HEK293T (cell line): ENCODE measurements at regions not wholly inside any gene's neighbourhood (a gene's known extent, or its start where the extent isn't known, plus 50 kb on each side); places are given as distances from the start of the nearest gene placed in this dataset.

Source experiments
- CTCF ChIA-PET: fragments of 350-600 bp; formaldehyde crosslinking; extraction: SDS; loops from one replicate; lab custom pipeline; 2021; ENCODE audit warnings: antibody characterized with exemption, inconsistent platforms; lab: Yijun Ruan, JAX
- POLR2A ChIA-PET: fragments of 350-600 bp; formaldehyde crosslinking; extraction: SDS; loops from one replicate; lab custom pipeline; 2020; ENCODE audit warnings: antibody characterized with exemption, inconsistent platforms; lab: Yijun Ruan, JAX
- DNase-seq: peaks from one replicate; pipeline ENCODE4 v3.0.0; 2012; ENCODE audit warnings: mixed read lengths; ENCODE audit errors: extremely low spot score
- ARNT ChIP-seq: fragments of 450-650 bp; IDR thresholded peaks from 2 replicates; pipeline ENCODE4 v1.6.1; 2017; ENCODE audit warnings: mild to moderate bottlenecking
- BHLHE40 ChIP-seq: fragments of 450-650 bp; IDR thresholded peaks from 2 replicates; pipeline ENCODE4 v1.6.1; 2016; ENCODE audit warnings: mild to moderate bottlenecking, moderate library complexity, borderline replicate concordance
- CTBP1 ChIP-seq: fragments of 450-650 bp; IDR thresholded peaks from 2 replicates; pipeline ENCODE4 v1.6.1; 2016; ENCODE audit warnings: borderline replicate concordance
- ELF4 ChIP-seq: fragments of 450-650 bp; IDR thresholded peaks from 2 replicates; pipeline ENCODE4 v1.6.1; 2017; ENCODE audit warnings: antibody characterized with exemption
- FOXA1 ChIP-seq: fragments of 450-650 bp; IDR thresholded peaks from 2 replicates; pipeline ENCODE4 v1.6.1; 2016; ENCODE audit warnings: mild to moderate bottlenecking
- FOXK2 ChIP-seq: fragments of 450-650 bp; IDR thresholded peaks from 2 replicates; pipeline ENCODE4 v1.6.1; 2016; ENCODE audit warnings: mild to moderate bottlenecking
- FOXM1 ChIP-seq: fragments of 450-650 bp; IDR thresholded peaks from 2 replicates; pipeline ENCODE4 v1.6.1; 2017; ENCODE audit warnings: mild to moderate bottlenecking, borderline replicate concordance
- HDGF ChIP-seq: fragments of 450-650 bp; IDR thresholded peaks from 2 replicates; pipeline ENCODE4 v1.6.1; 2017; ENCODE audit warnings: antibody characterized with exemption, borderline replicate concordance
- L3MBTL2 ChIP-seq: fragments of 450-650 bp; conservative IDR thresholded peaks from 2 replicates; pipeline ENCODE4 v1.6.1; 2016; ENCODE audit warnings: mild to moderate bottlenecking
- LEF1 ChIP-seq: fragments of 450-650 bp; IDR thresholded peaks from 2 replicates; pipeline ENCODE4 v1.6.1; 2017; ENCODE audit warnings: mild to moderate bottlenecking, borderline replicate concordance
- NFRKB ChIP-seq: fragments of 450-650 bp; IDR thresholded peaks from 2 replicates; pipeline ENCODE4 v1.6.1; 2016; ENCODE audit warnings: mild to moderate bottlenecking, moderate library complexity
- PKNOX1 ChIP-seq: fragments of 450-650 bp; IDR thresholded peaks from 2 replicates; pipeline ENCODE4 v1.6.1; 2016
- SP1 ChIP-seq: fragments of 450-650 bp; IDR thresholded peaks from 2 replicates; pipeline ENCODE4 v1.6.1; 2017
- SUZ12 ChIP-seq: fragments of 450-650 bp; IDR thresholded peaks from 2 replicates; pipeline ENCODE4 v1.6.1; 2016; ENCODE audit warnings: mild to moderate bottlenecking
- TARDBP ChIP-seq: fragments of 450-650 bp; IDR thresholded peaks from 2 replicates; pipeline ENCODE4 v1.6.1; 2016
- ZNF384 ChIP-seq: fragments of 450-650 bp; IDR thresholded peaks from 2 replicates; pipeline ENCODE4 v1.6.1; 2016

- POLR2A ChIA-PET, result no interaction called here
- TF ChIP-seq NFRKB (no peak), CTBP1 (no peak), ELF4 (no peak), FOXA1 (no peak), FOXK2 (no peak), BHLHE40 (no peak), HDGF (no peak), TARDBP (no peak), SP1 (no peak), PKNOX1 (no peak)
- no peak for DNase-seq
- CTCF ChIA-PET, result no interaction called here
These were observed 196.6 kb upstream of the NPVF start for GRCh38 chr7:25424855-25425254.

- TF ChIP-seq BHLHE40 (no peak), SUZ12 (no peak), FOXK2 (no peak), L3MBTL2 (no peak), FOXA1 (no peak), ARNT (no peak), PKNOX1 (no peak), ZNF384 (no peak), CTBP1 (no peak), ELF4 (no peak)
- DNase-seq, result no peak
- ChIA-PET CTCF (no interaction called here), POLR2A (no interaction called here)
These were observed 199.4 kb upstream of the NPVF start for GRCh38 chr7:25427721-25428120.

GRCh38 chr7:25429731-25430130 lies 201.4 kb upstream of the NPVF start:
- TF ChIP-seq ARNT (no peak), NFRKB (no peak), SUZ12 (no peak), ZNF384 (no peak), FOXK2 (no peak), ELF4 (no peak), LEF1 (no peak), FOXM1 (no peak), SP1 (no peak), PKNOX1 (no peak), L3MBTL2 (no peak)
- ChIA-PET CTCF (no interaction called here), POLR2A (no interaction called here)
- DNase-seq, result no peak

- TF ChIP-seq SUZ12 (no peak), FOXM1 (no peak), SP1 (no peak), PKNOX1 (no peak), ELF4 (no peak), NFRKB (no peak), TARDBP (no peak), L3MBTL2 (no peak), LEF1 (no peak), FOXK2 (no peak)
- no peak for DNase-seq
- CTCF ChIA-PET, result no interaction called here
- POLR2A ChIA-PET, result no interaction called here
These were observed 202.1 kb upstream of the NPVF start for GRCh38 chr7:25430200-25430931.

- no peak for DNase-seq
- CTCF ChIA-PET, result no interaction called here
These were observed 203.7 kb upstream of the NPVF start for GRCh38 chr7:25431956-25432450.

More at GRCh38 chr7:25431956-25432450, 203.7 kb upstream of the NPVF start:
- POLR2A ChIA-PET, result no interaction called here
- no peak for TF ChIP-seq FOXA1
- no peak for TF ChIP-seq PKNOX1
- no peak for TF ChIP-seq LEF1
- TF ChIP-seq TARDBP, result no peak
- TF ChIP-seq NFRKB, result no peak
- TF ChIP-seq L3MBTL2, result no peak
- TF ChIP-seq ZNF384, result no peak
- TF ChIP-seq FOXM1, result no peak
- TF ChIP-seq SP1, result no peak
- TF ChIP-seq CTBP1, result no peak
- no peak for TF ChIP-seq HDGF
- TF ChIP-seq BHLHE40, result no peak
- TF ChIP-seq ELF4, result no peak
- no peak for TF ChIP-seq ARNT
- no peak for TF ChIP-seq SUZ12
